NCI-H460 (cell line): ENCODE measurements at regions not wholly inside any gene's neighbourhood (a gene's known extent, or its start where the extent isn't known, plus 50 kb on each side); places are given as distances from the start of the nearest gene placed in this dataset.
"Not testable (repeated sequence)": the region's sequence is repeated elsewhere in the genome, so short reads cannot be mapped to it uniquely, and the experiment has no call there.

ENCODE experiments used
- DNase-seq: peaks from one replicate; pipeline ENCODE4 v3.0.0-alpha.2; 2016; ENCODE audit warnings: low read depth; ENCODE audit errors: extremely low read depth

DNA sequence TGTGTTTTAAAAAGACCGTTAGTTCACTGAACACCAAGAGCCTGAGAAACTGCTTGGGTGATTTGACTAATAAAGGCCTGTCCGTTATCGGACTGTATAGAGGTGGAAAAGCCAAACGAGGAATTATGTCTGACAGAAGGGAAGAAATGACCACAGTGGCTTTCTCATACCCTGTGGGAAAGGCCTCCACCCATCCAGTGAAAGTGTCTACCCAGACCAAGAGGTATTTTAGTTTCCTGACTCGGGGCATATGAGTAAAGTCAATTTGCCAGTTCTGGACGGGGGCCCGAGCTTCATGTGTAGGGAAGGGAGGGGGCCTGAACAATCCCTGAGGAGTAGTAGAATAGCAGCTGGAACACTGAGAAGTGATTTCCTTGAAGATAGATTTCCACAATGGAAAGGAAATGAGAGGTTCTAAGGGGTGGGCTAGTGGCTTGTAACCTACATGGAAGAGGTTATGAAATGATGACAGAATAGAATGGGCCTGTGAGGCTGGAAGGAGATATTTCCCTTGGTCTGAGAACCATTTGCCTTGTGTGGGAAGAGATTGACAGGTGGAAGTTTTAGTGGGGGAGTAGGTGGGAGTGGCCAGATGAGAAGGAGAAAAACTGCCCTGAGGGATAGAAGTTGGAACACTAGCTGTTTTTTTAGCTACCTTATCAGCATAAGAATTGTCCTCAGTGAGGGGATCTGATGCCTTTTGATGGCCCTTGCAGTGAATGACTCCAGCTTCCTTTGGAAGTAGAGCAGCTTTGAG lies 106.4 kb upstream of the PPM1J start:
- not testable (repeated sequence) for DNase-seq

DNA sequence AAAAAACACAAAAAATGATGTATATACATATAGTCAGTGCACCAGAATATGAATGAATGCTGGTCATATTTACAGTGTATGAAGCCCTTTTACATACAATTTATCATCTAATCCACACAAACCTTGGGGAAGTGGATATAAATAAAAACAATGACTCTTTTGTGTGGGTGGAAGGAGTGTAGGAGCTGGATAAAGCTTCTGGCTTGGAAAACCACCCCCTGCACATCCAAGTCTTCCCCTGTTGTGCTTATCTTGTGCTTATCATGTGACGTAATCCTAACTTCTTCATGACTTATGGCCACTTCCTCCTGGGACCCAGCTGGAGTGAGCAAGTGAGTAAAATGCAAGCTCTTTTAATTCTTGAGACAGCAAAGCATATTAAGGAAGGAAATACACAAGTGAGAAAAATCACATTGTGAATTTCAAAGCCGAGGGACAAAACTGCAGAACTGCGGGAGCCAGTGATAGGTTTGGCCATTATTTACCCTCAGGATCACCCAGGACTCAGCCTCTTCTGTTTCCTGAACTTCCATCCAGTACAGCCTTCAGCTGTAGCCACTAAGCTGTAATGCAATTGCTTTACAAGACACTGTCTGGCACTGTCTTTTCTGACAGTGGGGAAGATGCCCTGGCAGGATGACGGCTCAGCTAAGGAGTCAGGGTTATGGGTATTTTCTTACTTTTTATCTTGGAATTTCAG lies 104.0 kb upstream of the PPM1J start:
- no peak for DNase-seq

GRCh38 chr1:112817555-112818373 lies 102.6 kb upstream of the PPM1J start:
- no peak for DNase-seq

GRCh38 chr1:112815376-112815775 lies 100.2 kb upstream of the PPM1J start:
- no peak for DNase-seq

DNA sequence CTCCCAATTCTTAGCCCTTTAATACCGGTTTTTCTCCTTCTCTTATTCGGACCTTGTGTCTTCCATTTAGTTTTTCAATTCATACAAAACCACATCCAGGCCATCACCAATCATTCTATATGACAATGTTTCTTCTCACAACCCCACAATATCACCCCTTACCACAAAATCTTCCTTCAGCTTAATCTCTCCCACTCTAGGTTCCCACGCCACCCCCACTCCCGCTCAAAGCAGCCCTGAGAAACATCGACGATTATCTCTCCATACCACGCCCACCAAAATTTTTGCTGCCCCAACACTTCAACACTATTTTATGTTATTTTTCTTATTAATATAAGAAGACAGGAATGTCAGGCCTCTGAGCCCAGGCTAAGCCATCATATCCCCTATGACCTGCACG lies 99.5 kb upstream of the PPM1J start:
- not testable (repeated sequence) for DNase-seq

DNA sequence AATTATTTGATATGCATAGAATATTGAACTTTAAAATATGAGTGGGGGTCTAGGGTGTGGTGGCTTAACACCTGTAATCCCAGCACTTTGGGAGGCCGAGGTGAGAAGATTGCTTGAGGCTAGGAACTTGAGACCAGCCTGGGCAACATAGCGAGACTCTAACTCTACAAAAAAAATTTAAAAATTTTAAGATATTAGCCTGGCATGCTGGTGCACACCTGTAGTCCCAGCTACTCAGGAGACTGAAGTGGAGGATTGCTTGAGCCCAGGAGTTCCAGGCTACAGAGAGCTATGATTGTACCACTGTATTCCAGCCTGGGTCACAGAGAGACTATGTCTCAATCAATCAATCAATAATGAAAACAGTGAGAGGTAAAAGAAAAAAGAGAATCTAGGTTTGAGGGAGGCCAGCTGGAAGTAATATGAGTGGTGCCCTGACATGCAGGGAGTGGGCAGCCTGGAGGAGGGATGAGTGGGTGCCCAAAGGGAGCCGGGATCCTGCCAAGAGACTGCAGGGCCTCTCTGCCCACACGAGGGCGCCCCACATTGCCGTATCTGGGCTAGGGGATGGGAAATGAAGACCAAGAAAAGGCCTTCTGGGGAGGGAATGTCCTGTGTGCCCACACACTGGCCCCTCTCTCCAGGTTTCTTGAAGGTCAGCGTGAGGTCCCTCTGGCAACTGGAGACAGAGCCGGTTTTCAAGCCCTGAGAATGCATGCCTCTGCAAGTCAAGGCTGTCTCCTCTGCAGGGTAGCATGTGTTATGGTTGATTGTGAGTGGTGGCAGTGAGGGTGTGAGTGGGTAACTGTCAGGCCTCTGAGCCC lies 93.9 kb upstream of the PPM1J start:
- DNase-seq = peak; percentile 38

- DNase-seq = no peak
These were observed 92.9 kb upstream of the PPM1J start for GRCh38 chr1:112807999-112808398.

DNA sequence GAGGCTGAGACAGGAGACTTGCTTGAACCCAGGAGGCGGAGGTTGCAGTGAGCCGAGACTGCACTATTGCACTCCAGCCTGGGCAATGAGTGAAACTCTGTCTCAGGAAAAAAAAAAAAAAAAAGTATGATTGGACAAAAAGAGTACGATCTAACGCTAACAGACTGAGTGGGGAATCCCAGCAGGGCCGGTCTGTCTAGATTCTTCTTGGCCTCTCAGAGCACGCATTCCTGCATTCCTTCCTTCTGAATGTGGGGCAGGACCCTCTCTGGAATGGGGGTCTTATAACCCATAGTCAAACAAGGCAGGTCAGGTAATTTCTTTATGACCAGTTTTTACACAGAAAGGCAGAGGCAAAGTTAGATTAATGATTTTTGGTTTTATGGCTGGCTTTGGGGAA lies 92.0 kb upstream of the PPM1J start:
- no peak for DNase-seq

DNA sequence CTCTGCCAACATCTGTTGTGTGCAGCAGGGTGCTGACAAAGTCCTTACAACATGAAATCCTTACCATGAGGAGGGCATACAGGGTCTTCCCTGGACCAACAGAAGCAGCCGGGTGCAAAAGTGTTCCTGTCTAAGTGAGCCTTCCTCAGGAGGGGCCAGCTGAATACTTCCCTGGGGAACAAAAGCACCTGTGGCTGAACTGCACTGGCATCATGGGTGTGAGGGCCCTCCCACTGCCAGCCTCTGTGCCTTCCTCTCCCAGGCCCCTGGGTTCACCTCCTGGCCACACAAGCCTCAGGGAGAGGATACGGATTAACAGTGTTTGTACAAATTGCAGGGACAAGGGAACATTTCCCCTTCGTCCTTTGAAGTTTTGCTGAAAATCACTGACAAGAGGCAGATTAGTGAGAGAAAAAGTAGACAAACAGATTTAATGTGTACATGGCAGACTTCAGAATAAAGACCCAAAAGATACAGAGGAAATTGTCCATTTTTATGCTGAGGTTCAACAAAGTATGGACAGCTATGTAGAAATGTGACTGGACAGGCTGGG lies 91.0 kb upstream of the PPM1J start:
- DNase-seq = no peak

DNA sequence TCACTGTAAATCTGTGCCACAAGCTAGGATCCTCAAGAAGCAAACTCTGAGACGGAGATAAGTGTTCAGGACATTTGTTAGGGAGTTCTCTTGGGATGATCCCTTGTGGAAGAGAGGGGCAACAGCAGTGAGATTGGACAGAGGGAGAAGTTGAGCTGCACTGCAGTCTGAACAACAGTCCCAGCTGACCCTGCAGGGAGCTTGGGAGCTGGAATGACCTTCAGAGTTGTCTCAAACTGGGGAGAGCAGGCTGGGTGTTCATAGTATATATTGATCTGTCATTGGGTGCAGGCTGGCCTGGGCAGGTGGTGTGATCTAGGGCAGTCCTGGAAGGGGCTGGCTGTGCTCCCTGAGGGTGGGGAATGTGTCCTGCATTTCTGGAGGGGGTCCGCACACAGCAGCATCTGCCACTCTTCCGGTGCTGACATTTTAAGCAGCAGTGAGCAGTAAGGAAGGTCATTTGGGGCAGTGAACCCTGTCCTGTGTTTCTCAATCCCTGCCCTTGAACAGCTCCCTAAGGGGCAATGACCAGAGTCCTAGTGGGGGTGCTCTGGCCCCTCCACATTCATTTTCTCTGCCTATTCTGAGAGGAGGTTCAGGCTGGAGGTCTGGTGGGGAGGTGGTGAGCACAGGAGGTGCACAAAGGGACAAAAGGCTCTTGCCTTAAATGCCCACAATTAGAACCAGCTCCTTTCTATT lies 90.2 kb upstream of the PPM1J start:
- DNase-seq = no peak

GRCh38 chr1:112803906-112804762 lies 89.0 kb upstream of the PPM1J start:
- peak; percentile 59 for DNase-seq

GRCh38 chr1:112800289-112800688 lies 85.2 kb upstream of the PPM1J start:
- no peak for DNase-seq

GRCh38 chr1:112798292-112798691 lies 83.2 kb upstream of the PPM1J start:
- no peak for DNase-seq

DNA sequence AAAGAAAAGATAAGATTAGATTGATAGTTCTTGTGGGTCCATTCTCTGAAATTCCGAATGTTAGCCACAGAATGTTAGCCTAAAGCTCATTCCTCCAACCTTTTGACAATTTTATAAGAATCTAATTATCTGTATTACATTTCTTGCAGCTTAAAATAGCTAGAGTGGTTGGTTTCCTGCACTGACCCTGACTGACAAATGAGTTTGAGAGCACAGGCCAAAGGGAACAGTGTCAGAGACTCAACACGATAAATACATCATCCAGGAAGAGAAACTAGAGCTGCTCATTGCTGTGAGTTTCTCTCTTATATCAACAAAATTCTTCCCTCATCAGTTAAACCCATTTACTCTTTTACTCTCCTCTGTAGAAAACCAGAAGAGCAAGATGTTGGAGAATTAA lies 82.1 kb upstream of the PPM1J start:
- DNase-seq = no peak

- DNase-seq = no peak
These were observed 79.6 kb upstream of the PPM1J start for GRCh38 chr1:112794654-112795239.

GRCh38 chr1:112793631-112794565 lies 78.8 kb upstream of the PPM1J start:
- no peak for DNase-seq

DNA sequence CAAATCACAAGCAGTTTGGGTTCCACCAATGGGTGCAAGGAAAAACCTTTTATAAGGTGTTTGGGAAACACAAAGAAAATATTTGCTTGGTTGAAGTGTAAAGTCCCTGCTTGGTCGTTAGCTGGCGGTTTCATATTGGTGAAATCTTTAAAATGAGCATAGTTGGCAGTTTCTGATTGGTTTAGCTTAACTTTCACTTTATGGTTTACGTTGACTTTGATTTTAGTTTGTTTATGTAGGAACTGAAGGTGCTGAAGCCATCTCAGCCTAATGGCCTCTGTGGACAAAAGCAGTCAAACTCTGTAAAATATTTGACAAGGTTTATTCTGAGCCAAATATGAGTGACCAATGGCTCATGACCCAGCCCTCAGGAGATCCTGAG lies 76.6 kb upstream of the PPM1J start:
- DNase-seq = no peak
